ENCODE measurements at regions not wholly inside any gene's neighbourhood (a gene's known extent, or its start where the extent isn't known, plus 50 kb on each side); places are given as distances from the start of the nearest gene placed in this dataset.

DNA sequence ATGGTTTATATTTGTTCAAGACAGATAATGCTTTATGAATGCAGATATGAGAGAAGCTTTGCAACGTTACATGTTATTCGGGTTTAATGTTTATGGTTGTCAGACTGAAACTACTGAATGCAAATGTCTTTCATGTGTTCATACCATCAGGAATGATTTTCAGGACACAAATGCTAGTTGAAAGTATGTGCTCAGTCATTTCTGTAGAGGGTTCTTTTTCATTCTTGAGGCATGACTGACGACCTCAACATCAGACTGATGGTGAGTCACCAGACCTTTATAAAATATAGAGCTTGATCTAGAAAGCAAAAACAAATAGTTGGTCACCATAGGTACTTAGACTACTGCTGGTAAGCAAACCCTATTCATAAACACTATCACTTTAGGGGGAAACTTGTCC lies 287.3 kb upstream of the NUDT12 start:
- no peak for DNase-seq

DNA sequence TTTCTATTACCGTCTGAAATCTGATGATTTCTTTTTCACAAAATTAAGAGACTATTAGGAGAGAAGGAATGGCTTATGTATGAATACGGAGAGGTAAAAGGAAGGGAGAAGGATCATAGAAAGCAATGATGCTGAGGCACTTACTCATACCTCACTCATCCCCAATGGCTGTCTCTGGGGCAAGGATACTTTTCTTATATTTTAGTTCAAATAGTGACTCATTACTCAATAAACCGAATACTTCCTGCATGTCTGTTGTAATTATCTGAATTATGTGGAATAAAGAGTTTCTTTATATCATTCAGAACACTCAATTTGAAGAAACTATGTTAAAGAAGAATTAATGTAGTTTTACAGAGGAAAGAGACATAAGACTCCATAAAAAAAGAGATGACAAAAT lies 284.5 kb upstream of the NUDT12 start:
- DNase-seq = no peak

DNA sequence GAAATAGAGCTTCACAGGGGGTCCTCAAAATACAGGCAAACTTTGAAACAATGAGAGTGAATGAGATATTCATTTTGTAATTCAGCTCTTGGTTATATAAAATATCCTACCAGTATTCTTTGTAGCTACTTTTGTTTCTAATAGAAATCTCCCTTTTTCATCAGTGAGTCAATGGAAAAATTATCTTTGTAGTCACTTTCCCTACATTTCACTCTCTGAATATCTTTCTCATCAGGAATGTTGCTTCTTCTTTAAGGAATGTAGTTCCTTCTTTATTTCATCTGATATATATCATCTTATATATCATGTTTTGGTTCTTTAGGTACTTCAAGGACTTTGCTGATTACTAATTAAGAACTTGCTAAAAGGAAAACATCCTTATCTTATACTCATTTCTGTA lies 280.3 kb upstream of the NUDT12 start:
- no peak for DNase-seq

DNA sequence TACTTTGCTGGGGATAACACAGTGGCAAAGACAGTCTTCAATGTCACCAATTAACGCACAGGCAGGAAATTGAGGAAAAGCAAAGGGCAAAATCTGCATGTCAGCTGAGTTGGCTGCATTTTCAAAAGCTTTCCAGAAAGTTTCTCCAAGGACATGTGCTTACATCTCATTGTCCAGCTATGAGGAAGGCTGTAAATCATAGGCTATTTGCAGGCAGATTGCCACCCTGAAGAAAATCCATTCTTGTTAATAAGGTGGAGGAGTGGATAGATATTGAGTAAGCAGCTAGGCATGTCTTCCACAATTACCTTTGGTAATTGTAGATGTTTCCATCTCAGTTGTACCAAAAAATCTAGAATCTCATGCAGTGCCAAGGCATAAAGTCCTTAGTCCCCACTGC lies 278.0 kb upstream of the NUDT12 start:
- no peak for DNase-seq

DNA sequence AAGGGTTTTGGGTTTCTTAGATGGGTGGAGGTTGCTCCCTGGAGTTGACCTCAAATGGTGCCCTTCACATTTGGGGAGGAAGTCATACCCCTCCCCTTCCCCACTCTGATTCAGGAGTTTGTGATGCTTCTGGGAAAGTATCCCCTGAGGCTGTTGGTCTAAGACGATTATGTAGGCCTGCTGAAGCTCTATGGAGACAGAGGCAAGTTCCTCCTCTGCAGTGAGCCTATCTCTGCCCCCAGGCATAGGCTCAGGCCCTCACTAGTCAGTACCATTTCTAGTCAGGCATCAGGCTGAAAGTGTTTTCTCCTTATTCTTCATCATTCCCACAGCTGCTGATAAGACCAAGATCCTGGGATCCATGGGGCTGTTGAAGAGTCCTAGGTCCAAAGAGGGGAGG lies 271.6 kb upstream of the NUDT12 start:
- no peak for DNase-seq

DNA sequence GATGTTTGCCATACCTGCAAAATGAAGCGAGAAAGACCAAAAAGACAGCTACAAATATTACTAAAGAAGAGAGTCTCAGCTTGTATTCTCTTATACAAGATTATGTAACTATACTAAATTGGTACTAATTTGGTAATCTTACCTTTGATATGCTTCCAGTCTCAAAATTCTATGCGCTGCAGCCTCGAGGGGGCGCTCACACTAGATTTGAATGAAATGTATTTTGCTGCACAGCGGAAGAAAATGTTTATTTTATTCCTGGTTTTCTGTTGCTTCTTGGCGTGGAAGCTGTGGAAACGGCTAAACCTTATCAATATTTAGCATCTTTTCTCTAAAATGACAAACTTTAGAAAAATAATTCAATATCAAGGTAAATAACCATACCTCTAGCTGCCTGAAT lies 267.0 kb upstream of the NUDT12 start:
- no peak for DNase-seq

DNA sequence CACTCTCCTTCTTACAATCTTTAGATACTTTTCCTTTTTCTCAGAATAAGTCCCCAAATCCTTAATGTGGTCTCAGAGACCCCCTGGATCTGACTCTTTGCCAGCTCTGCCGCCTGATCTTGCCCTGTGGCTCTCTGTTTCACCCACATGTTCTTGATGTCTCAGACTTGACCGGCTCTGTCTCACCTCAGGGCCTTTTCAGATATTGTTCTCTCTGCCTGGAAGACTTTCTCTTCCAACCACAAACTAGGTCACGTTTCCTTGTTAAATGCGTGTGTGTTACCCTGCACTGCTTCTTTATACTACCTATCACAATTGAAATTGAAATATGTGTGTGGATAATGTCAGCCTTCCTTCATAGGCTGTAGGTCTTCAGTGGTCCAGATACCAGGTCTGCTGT lies 265.4 kb upstream of the NUDT12 start:
- DNase-seq = no peak

DNA sequence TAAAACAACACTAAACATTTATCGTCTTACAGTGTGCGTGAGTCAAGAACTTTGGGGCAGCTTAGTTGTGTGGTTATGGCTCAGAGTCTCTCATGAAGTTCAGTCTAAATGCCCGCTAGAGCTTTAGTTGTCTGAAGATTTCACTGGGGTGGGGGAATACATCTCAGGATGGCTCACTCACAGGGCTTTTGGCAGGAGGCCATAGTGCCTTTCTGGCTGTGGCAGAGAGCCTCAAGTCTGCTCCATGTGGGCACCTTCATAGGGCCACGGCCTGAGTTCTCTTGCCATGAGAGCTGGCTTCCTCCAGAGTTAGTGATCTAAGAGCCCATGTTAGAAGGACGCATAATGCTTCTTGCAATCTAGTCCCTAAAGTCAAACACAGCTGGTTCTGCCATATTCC lies 258.8 kb upstream of the NUDT12 start:
- no peak for DNase-seq

DNA sequence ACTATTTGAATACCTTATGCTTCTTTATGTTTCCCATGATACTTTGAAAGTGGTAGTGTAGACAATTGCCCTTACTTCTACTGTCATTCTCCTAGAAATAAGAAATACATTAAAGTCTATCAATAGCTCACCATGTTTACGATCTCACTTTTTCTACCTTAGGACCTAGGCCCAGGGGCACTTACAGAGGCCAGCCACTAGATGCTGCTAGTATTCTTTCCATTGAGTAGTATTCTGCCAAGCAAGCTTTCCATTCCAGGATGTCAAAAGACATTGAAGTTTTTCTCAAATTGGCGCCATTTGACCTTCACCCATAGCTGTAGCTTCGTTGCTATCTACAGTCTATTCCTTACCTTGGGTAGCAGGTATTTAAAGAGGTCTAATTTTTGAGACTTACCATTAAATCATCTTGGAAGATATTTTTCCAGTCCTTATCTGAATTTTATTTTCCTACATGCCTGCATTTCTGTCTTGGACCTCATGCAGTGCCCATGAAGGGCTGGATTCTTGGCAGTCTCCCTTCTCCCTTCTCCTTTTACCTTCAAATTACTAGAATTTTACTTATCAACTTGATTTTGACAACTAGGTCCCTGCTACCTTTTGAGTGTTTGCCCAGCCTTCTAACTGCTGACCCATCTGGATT lies 246.0 kb upstream of the NUDT12 start:
- no peak for DNase-seq

DNA sequence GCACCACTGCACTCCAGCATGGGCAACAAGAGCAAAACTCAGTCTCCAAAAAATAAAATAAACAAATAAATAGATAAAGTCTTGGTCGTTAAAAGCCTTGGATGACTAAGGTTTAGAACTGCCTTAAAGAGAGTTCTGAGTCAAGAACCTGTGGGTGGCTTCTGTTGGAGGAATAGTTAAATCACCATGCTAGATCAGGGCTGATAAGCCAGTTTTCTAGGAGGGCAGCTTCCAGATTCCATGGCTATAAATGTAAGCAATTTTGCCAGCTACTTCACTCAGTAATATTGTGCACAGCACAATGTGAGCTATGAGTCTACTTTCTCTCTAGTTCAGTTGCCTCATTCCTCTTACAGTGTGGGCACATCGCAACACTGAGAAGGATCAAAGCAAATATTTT lies 242.1 kb upstream of the NUDT12 start:
- no peak for DNase-seq

DNA sequence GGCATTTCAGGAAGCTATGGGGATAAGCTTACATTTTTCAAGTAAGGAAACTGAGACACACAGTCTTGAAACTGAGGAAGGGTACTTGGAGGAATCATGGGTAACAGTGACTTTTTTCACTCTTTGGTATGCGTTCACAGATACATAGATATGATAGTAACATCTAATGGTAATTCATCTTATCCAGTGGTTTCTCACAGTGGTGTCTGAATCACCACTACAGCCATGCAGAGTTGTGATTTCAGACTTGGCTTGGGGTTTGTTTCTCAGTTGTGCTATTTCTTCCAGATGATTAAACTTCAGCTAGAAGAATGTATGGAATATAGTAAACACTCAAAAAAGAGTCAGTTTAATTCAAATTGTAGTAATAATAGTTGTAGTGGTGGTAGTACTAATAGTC lies 239.1 kb upstream of the NUDT12 start:
- DNase-seq = no peak

DNA sequence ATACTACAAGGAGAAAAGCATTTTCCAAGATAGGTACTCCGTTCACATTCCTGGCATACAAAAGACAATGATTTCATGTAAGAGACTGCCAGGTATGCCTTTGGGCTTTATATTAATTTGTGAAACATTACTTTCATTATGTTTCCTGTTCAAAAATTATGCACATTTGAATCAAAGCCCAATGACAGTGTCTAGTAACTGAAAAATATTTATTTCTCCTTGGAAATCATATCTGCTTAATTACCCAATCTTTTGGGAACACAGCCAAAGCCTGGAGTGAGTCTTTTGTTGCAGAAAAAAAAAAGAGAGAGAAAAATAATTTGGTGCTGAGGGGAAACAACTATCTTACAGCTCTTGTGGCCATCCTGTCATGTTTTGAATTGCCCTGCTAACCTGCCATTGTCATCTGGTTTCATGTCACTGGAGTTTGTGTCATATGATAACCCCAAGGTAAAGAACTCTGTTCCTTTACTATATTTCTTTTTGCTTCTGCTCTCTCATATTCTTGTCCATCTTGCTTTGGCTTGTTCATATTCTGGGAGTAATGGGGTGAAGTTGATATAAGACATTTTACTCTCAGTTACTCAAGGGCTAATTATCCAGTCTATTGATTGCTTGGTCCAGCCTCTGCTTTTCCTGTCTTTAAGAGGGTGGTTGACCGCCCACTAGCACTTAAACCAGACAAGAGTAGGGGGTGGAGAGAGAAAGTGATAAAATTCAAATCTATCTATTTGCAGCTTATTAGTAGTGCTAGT lies 238.3 kb upstream of the NUDT12 start:
- DNase-seq = no peak

DNA sequence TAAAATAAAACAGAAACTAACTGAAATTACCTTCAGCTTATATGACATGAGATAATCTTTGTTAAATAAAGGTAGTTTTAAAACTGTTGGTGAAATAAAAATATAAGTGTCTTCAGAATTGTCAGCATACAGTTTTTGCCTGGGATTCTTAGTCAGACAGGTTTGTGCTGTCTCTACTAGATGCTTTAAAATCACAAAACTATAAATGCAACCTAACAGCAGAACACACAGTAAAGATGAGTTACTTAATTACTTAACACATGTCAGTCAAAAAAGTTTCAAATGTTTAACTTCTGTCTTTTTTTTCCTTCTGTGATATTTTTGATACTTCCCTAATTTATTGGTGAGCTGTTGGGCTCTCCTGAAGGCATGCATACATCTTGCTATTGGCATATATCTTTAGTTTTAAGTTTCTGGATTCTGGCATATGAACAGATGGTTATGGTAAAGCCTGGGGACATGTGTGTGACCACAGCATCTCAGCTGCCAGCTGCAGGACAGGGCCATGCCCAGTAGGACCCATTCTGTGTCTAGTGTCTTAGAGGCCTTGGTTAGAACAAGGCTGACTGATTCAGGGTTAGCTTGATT lies 231.1 kb upstream of the NUDT12 start:
- DNase-seq = no peak

DNA sequence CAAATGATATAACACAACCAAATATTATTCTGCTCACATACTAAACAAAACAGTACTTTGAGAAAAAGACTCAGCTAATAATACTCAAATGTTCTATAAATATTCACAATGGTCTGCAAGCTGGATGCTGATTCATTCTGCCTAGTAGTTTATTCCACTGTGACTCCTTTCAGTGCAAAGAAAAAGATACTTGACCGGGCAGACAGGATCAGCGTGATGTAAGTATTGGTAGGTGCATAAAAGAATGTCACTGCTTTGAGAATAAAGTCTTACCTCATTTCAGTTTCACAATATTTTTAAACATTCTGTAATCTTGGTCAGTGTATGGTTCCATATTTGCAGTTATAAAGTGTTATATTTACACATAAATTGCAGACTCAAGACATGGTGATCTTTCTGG lies 223.0 kb upstream of the NUDT12 start:
- DNase-seq = no peak

DNA sequence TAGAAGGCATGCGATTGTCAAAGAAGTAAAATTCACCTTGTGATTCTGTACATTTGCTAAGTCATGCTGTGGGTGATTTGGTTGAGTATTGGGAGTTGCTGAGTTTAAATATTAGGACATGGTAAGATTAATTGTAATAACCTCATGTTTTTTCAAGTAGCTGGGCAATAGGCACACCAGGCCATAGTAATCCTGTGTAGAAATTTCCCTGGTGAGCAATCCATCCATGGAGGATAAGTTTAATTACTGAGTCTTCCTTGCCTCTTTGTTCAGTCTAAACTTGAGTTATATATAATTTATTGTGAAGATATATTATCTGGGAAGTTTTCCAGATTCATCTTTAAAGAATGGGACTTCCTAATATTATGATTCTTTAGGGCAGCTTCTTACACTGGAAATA lies 221.1 kb upstream of the NUDT12 start:
- no peak for DNase-seq

DNA sequence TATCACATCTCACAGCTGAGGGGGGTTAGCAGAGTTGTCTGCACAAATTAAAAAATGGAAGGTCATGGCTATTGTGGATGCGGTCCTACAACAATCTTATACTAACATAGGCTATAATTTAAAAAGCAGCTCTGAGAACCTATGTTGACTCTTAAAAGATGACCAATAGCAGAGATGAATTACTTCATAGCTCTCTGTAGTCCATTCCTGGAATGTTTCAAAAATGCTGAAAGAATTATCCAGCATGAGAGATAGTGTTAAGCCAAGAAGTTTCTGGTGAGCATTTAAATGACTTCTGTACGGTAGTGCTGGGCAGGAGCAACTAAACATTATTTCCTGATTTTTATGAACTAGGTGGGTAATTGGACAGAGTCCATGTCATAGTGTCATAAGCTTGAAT lies 218.2 kb upstream of the NUDT12 start:
- DNase-seq = no peak

DNA sequence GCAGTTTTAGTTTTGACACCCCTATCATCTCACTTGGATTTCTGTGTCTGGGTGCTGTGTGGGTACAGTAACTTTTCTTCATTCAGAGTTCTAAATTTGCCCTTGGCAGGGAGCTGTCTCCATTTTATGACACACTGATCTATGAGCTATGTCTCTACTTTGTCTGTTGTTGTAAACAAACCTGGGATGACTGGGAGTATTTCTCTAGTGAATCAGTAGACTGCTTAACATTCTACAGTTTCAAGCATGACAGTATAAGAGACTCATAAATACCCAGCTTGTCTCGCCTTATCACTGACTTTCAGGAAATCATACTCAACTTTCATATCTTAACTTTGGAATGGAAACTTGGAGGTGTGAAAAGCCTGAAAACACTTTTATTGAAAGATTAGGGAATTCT lies 212.1 kb upstream of the NUDT12 start:
- no peak for DNase-seq

DNA sequence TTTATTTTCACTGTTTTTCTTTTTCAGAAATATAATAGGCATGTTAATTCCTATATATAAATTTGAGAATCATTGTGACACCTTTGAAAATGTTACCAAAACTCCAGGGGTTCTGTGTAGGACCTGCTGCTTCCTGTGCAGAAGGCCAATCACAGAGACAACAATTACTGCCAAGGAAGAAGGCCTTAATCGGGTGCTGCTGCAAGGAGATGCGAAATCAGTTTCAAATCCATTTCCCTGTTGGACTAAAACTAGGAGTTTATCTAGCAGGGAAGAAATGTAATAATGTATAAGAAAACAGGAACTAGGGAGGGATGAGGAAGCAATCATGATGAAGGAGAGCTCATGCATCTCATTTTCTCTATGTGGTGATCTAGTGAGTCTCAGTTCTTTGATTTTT lies 209.7 kb upstream of the NUDT12 start:
- no peak for DNase-seq

DNA sequence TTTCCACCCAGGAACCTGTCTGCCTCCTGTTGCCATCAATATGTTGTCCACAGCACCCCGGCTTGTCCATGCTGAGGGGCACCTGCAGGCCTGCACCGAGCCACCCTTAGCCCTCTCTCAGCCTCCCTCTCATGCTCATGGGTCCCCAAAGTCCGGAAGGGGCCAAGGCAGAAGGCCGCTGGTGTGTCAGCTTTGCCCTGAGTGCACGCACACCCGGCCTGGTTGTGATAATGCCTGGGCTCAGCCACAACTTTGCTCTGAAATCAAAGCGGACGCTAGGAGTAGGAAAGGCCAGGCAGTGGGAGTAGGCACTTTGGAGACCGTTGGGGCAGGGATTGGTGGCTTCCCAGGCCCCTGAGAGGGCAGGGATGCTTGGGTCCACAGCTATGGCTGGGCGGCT lies 201.8 kb upstream of the NUDT12 start:
- no peak for DNase-seq

DNA sequence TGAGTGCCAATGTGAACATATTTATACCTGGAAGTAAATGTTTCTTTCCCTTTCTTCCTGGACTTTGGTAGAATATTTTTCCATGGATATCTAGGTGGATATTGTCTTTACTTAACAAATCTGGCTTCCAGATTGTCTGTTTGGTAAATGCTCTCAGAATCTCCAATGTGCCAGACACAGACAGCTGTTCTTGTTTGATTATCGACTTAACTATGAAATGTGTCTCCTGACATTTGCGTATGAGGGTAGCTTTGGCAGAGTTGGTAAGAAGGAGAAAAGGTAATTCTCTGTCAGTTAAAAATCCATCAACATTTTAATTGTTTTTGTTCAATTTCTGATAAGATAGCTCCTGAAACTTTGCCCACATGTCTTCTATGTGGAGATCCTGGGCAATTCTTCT lies 196.4 kb upstream of the NUDT12 start:
- no peak for DNase-seq

DNA sequence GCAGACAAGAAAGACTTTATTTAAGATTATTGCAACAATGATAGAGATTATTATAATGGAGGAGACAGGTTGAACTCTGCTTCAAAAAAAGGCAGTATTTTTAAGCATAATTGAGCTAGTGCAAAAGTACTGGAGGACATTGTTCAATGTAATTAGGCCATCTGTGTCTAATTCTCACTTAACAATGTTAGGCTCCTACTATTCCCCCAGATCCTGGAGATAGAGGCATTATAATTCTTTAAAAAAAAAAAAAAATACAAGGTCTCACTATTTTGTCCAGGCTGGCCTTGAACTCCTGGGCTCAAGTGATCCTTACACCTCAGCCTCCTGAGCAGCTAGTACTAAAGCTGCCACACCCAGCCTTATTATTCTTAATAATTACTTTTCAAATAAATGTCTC lies 193.4 kb upstream of the NUDT12 start:
- DNase-seq = no peak

DNA sequence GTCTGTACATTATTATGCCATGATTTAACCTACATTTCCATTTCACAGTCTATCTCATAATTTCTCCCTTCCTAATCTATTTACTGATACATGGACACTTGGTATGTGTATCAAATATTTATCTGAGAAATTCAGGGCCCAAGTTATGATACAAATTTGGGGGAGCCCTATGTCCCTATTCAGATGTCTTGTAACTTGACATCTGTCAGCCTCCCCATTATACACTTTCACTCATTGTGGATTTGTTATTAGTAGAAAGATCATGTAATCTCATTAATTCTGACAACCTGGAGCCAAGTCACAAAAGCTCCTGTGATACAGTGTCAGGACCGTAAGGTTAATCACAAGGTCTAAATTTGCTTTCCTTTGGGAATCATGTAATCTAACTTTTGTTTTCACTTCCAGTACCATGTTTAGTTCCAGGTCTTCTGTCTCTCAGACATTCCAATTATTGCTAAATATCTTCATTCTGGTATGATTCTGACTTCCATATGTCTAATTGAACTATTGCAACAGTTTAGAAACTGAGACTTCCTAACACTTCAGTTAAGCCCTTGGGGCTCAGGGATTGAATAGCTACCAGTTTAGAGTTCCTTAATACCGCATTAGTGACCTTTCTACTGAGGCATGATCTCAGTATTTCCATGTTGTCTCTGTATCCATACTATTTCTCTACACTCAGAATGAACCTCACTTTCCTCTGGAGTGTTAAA lies 182.9 kb upstream of the NUDT12 start:
- no peak for DNase-seq

DNA sequence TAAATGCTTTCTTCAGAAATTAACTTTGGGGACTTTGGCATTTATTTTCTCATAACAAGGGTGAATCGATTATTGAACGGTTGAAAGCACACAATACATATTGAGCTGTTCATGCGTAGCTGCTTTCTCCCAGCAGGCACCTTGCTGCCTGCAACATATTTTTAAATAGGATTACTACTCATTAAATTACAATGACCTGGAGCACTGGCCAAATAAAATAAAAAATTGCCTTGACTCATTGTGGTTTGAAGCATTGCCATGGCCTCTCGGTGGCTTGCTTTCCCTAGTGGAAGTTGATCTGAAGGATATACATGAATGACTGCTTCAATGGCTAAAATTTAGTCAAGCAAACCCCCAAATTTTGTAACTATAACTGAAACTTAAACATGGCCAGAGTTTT lies 181.6 kb upstream of the NUDT12 start:
- DNase-seq = no peak

DNA sequence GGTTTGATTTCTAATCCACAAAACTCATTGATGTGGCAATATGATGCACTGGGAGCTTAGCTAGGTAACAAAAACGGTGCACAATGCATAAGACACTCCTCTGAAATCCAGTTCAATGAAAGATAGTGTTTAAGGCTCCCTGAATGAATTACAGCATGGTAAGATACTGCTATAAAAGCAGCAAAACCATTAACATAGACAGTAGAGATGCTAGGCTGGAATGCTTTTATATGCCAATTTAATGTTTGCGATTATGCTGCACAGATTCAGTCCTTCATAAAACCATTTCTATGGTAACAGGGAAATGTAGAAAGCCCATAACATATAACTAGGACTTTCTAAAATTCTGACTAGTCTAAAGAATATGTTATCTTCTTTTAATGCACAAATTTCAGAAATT lies 180.8 kb upstream of the NUDT12 start:
- DNase-seq = no peak
